NK-92 (cell line): ENCODE measurements at regions not wholly inside any gene's neighbourhood (a gene's known extent, or its start where the extent isn't known, plus 50 kb on each side); places are given as distances from the start of the nearest gene placed in this dataset.

Experiments used
- DNase-seq: peaks from one replicate; lab custom pipeline; 2025; ENCODE audit not compliant: unreplicated experiment; lab: John Stamatoyannopoulos, UW

DNA sequence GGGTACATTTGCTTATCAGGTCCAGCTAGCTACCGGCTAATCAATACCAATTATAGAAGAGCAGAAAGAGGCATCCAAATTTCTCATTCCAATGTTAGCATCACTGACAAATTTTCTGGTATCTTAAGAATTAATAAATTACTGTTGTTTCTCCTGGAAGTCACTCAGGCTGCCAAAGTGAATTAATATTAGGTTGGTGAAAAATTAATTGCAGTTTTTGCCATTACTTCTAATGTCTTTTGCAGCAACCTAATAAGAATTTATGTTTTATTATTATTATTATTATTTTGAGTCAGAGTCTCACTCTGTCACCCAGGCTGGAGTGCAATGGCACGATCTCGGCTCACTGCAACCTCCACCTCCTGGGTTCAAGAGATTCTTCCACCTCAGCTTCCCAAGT lies 979.9 kb downstream of the TYW1 start:
- no peak for DNase-seq

DNA sequence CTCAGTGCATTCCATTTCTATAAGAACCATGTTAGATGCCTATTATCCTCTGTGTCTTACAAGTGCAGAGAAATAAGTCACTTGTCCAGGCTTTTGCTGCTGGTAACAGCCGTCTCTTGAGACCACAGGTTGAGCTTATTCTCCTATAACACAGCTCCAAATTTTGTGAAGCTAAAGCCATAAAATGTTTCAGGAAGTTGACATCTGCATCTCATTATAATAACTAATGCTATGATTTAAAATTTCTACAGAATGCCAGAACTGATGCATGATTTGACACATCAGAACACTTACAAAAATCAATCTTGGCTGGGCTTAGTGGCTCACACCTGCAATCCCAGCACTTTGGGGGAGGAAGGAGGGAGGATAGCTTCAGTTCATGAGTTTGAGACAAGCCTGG lies 986.9 kb downstream of the TYW1 start:
- no peak for DNase-seq

DNA sequence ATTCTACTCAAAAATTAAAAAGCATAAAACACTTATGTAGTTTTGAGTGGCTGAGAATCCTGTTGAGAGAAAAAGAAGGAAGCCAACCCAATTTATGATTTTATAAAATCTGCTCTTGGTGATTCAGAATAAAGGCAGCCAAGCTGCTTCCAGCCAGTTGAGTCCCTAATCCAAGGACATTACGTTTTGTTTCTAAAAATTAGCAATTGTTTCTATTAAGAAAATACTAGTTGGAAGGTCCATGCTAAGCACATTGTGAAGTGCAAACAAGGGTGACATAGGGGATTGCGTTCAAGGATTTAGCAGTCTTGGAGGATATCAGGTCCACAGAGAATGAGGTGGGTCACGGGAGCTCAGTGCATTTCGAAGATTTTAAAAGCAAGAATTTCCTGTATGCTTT lies 987.7 kb downstream of the TYW1 start:
- no peak for DNase-seq

DNA sequence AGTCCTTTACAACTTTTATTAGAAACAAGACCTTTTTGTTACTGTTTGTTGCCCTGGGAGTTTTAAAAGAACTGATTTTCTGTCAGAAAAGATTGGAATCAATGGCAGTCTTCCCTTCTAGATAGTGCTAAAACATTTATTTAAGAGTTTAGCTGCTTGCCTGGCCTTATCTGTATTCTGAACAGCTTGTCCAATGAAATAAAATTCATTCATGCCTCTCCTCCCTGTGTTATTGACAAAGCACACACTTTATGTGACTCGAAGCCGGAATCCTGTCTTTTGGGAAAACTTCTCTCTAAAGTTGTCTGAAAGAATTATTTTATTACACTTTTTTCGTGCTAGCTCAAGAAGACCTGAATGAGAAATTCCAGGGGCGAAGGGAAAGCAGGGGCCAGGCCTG lies 992.5 kb downstream of the TYW1 start:
- DNase-seq, result no peak

DNA sequence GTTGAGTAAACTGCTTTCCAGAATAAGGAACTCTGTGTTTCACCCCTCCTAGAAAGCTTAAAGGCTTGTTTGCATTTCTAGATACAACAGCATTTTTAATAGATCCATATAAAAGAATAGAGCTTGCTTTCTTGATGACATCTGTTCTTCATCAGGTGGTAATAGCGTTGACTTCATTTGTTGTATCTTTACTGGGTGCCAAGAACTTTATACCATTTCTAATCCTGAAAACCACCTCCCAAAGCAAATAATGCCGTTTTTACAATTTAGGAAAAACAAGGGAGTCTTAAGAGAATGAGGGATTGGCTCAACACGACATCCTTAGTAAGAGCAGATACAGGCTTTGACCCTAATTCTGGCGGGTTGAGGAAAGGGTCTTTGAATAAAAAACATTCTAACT lies 993.4 kb downstream of the TYW1 start:
- no peak for DNase-seq

DNA sequence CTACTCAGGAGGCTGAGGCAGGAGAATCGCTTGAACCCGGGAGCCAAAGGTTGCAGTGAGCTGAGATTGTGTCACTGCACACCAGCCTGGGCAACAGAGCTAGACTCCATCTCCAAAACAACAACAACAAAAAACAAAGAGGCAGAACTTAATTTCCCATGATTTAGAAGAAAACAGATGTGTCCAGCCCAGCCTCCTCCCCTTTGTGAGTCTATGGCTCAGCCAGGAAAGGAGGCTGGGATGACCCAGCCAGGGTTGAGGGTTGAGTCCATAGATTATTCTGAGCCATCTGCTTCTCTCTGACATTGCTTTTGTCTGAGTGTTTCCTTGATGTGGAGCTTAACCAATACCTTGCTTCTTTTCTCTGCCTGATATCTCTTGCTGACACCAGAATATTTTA lies 994.1 kb downstream of the TYW1 start:
- no peak for DNase-seq

DNA sequence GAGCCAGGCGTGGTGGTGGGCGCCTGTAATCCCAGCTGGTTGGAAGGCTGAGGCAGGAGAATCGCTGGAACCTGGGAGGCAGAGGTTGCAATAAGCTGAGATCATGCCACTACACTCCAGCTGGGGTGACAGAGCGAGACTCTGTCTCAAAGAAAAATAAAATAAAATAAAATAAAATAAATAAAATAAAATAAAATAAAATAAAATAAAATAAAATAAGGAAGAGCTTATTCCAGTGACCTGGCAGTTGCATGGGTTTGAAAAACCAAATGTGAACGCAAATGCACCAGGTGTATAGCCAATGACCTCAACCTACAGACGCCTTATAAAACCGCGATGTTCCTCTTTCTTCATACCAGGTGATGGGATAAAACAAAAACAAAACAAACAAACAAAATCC lies 995.7 kb downstream of the TYW1 start:
- no peak for DNase-seq

DNA sequence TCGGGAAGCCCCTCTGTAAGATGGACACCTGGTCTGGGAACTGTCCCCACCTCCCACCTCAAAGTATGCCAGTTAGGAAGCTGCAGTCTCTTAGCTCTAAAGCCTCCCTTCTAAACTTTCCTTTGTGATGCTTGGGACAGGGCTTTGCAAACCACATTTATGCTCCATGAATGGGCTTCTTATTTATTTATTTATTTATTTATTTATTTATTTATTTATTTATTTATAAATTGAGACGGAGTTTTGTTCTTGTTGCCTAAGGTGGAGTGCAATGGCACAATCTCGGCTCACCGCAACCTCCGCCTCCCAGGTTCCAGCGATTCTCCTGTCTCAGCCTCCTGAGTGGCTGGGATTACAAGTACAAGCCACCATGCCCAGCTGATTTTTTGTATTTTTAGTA lies 1009.4 kb downstream of the TYW1 start:
- DNase-seq, result no peak

DNA sequence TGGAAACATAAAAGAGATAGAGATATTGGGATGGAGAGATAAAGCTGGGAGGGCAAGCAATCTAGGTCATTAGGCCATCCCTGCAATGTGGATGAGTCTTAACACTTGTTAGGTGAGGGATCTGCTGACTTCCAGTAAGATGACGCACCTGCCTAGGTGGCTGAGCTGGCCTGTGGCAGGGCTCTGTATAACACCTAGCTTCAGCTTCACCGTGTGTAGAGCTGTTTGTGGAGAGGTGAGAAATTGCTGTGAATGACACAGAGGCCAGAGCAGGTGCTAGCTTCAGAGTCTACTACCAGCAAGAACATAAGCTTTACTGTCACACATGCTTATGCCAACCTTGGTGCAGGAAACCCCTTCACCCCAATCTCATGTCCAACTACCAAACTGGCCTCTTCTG lies 1010.0 kb downstream of the TYW1 start:
- no peak for DNase-seq

DNA sequence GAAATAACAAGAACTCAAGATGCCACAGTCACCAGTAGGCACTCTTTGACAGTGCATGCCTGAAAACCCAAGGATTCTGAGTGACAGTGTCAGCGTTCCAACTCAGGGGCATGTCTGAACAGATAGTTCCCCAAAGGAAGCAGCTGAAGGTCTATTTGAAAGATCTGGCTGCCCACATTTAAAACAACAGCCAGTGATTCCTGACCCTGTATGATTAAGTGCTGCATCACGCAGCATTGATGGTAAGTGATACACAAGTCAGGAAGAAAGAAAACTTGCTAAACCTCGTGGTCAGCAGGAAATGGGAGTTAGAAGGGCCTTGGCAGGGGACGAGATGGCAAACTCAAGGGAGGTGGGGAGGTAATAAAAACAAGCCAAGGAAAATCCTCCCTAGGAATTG lies 1013.1 kb downstream of the TYW1 start:
- DNase-seq, result no peak

DNA sequence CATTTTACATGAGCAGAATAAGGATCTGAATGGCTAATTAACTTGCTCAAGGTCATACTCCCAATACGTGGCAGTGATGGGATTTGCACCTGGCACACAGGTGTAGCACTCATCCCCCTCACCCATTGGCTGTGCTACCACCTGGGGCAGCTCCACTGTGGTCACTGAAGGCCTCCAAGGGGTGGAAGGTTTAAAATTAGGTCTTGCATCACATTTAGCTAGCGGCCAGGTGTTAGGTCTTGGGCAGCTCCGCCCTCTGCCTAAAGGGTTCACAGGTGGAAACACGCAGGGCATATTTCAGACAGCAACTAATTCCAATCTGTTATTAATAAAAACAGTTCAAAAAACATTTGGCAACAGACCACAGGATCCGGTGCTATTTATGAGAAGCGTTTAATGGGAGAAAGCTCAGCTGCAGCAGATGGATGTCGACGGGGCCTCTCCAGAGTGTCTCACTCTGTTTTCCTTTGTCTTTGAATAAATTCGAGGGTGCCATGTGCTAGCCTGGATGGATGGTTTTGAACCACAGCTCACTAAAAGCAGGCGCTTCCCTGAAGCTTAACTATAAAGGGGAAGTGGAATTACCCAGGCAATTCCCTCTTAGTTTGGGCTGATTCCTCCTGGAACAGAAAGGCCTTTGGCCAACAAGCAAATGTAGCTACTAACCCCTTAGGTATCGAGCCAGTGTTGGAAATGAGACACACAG lies 1017.6 kb downstream of the TYW1 start:
- no peak for DNase-seq

DNA sequence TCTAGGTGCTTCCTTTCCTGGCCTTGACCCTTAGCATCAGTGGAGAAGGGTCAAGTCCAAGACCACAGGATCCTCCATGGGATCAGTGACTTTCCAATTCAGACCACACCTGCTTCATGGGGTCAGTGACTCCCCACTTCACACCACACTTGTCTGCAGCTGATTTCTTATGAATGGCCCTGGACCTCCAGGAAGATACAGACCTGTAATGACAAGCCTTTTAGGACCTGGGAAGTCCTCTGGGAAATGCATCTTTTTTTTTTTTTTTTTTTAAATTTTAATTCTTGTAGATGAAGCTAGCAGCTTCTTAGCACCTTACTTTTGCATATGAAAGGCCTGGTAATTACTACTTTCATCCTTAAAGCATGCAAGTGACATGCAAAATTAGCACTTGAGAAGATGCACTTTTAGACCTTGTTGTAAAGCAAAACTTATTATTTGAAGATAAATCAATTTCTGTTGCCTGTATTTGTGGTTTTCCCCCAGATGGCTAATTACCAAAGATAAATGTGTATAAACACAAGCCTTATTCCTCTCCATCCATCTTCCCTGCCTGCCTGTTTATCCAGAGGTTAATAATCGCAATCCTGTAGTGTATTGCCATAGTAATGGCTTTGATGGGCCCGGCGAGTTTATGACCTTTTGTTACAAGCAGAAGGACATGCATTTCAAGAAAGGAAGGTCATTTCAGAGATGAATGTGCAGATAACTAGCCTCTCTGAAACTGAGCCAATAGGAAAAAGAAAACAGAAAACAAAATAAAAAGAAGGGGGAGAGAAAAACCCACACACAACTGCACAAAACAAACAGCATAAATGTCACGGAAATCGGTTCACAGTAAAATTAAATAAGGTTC lies 1018.7 kb downstream of the TYW1 start:
- DNase-seq, result no peak

DNA sequence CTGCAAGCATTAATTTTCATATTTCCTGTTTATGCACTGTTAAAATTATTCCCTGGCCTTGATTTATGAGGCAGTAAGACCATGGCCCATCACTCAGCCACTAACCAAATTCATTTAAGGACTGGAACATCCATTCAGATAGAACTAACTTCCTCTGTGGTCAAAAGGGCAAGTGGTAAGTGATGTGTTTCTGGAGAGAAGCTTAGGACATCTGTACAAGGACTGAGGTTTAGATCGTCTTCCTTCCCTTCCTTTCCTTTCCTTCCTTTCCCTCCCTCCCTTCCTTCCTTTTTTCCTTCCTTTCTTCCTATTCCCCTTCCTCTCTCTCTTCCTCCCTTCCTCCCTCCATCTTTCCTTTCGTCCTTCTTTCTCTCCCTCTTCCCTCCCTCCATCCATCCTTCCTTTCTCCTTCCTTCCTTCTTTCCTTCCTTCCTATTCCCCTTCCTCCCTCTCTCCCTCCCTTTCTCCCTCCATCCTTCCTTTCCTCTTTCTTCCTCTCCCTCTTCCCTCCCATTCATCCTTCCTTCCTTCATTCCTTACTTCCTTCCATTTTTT lies 1019.4 kb downstream of the TYW1 start:
- no peak for DNase-seq

DNA sequence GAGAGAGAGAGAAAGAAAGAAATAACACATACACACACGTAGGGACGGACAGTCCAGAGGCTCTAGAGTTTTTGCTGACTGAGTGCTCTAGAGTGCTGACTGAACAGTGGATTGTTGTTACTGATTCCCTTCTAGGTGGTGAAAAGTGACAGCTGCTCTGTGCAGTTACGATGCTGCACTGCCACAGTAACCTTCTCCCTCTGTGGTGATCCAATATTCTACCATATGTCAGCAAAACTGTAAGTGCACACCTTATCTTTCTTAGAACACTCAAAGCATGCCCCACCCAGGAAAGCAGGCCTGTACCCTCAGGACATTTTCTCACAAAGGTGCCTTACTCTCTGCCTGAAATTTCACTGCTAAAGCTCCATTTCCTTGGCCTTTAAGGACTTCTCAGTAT lies 1023.5 kb downstream of the TYW1 start:
- no peak for DNase-seq

DNA sequence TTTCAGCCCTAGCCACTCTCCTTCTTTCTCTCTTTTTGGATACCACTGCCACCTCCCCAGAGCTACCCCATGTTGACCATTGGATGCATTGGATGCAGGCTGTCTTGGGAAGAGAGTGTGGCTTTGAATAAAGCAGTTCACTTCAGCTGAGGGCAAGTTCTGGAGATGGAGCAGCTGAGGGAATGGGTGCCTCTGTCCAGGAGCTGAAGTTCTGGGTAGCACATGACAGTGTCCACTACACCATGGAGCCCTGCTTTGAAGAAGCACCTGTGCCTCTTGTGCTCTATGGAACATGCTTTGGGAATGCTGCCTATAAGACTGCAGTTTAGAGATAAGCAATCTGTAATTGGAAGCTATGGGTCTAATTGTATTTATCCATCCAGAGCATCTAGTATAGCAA lies 1028.7 kb downstream of the TYW1 start:
- DNase-seq, result no peak

DNA sequence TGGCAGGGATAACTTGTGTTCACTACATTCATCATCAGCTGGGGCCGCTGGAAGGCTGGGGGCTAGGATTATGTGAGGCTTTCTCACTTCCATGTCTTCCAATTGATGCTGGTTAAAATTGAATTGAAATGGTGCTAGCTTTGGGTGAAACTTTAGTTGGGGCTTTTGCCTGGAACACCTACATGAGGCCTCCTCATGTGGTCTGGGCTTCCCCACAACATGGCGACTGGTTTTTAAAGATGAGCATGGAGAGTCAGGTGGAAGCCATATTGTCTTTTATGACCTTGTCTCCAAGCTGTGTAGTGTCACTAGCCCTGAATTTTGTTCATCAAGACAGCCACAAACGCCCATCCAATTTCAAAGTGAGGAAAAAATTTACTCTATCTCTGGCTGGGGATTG lies 1033.9 kb downstream of the TYW1 start:
- DNase-seq, result no peak

DNA sequence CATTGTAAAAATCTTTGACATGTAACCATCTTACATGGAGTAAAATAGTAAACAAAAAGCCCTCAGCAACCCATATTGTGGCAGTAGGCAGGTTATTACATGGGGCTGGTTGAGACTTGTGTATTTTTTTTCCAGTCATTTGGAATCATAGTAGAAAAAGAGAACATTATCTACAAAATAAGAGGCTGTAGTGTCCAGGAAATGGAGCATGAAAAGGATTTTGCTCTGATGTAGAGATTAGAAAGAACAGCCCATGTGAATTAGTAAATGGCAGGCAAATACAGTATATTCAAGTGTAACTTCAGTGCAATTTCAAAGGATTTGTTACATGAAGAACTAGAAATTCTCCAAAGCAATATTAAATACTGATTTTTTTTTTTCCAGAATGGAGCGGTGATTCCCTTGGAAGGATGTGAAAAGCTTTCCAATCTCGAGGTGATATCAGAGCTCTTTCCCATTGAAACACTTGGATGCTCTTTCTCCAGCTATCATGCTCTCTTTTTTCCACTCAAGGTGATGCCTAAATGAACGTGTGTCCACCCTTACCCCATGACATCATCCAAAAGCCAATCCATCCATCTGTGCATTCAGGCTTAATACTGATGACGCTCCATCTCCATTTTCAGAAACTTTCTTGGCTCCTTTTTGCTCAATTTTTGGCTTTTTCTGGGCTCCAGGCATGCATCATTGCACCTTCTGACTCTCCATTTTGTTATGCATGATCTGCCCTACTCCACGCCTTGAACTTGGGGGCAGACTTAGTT lies 1034.7 kb downstream of the TYW1 start:
- no peak for DNase-seq

DNA sequence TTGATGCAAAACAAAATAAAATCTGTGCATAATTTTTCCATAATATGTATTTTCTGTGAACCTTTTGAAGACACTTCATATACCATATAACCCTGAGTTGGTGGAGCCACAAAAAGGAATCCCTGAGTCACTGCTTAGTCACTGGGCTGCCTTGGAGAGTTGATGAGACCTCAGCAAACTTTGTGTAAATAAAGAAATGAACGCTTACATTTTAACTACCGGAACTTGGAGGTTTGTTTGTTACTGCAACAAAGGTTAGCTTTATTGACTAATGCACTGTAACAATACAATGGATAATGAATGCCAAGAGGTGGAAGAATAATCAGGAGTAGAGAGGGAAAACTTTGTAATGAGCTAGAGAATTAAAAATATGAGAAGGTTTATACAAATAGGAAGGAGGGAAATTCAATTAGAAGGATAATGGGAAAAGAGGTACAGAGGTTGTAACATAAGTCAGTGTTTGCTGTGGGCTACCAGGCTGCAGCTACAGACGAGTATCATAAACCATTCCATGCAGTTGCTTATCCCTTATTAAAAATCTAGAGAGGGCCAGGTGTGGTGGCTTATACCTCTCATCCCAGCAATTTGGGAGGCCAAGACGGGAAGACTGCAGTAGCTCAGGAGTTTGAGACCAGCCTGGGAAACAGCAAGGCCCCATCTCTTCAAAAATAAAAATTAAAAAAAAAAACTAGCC lies 1042.1 kb downstream of the TYW1 start:
- no peak for DNase-seq

DNA sequence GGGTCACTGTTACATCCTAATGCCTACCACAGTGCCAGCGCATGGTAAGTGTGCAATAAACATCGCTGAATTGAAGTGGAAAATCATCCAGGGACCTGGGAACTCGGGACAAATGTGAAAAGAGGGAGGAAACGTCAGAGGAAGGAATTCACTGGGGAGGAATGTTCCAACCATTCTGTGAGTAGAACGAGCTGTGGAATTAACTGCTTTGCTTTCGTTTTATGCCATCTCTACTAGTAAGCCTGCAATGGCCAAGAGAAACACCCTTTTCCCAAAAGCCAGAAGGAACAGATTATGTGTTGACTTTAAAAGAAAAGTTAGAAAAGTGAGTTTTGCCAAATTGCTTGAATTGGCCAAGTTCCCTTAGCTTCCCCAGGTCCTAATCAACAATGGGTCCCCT lies 1044.9 kb downstream of the TYW1 start:
- no peak for DNase-seq

DNA sequence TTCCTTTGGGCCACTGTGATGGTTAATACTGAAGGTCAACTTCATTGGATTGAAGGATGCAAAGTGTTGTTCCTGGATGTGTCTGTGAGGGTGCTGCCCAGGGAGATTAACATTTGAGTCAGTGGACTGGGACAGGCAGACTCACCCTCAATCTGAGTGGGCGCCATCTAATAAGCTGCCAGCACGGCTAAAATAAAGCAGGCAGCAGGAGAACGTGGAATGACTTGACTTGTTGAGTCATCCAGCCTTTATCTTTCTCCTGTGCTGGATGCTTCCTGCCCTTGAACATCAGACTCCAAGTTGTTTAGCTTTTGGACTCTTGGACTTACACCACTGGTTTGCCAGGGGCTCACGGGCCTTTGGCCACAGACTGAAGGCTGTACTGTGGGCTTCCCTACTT lies 1046.9 kb downstream of the TYW1 start:
- DNase-seq, result no peak

DNA sequence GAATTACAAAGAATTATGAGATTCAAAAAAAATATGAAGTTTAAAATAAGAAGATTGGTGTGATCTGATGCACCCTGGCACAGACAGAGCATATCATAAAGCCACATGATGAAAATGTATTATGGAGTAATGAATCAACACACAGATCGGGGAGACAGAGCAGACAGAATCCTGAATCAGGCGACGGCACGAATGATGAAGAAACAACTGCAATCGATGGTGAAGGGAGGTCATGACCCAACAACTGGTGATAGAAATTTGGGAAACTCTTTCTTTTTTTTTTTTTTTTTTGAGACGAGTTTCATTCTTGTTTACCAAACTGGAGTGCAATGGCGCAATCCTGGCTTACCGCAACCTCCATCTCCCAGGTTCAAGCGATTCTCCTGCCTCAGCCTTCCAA lies 1054.0 kb downstream of the TYW1 start:
- DNase-seq, result no peak
